HuH-7.5 (cell line): ENCODE measurements at regions not wholly inside any gene's neighbourhood (a gene's known extent, or its start where the extent isn't known, plus 50 kb on each side); places are given as distances from the start of the nearest gene placed in this dataset.

ENCODE experiments used
- DNase-seq: peaks from one replicate; pipeline ENCODE4 v3.0.0; 2011; ENCODE audit warnings: low spot score

GRCh38 chr9:23590276-23591000 is 235.6 kb downstream of the ELAVL2 start:
- DNase-seq, result no peak

DNA sequence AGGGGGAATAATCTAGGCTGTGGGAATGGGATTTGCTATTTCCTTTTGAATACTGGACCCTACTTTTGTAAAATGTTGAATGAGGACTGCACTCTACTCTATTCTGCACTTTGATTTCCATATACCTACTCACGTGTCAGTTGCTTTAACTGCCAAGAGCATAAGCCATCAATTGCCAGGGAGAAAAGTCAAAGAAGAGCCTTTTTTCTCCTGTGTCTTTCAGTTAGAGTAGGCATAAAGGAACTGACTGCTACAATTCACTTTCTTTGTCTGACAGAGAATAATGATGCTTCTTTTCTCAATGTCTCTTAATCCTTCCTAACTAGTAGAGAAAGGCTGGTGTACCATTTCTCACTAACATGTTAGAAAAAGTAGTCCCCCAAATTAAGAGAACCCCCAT is 231.6 kb downstream of the ELAVL2 start:
- no peak for DNase-seq

DNA sequence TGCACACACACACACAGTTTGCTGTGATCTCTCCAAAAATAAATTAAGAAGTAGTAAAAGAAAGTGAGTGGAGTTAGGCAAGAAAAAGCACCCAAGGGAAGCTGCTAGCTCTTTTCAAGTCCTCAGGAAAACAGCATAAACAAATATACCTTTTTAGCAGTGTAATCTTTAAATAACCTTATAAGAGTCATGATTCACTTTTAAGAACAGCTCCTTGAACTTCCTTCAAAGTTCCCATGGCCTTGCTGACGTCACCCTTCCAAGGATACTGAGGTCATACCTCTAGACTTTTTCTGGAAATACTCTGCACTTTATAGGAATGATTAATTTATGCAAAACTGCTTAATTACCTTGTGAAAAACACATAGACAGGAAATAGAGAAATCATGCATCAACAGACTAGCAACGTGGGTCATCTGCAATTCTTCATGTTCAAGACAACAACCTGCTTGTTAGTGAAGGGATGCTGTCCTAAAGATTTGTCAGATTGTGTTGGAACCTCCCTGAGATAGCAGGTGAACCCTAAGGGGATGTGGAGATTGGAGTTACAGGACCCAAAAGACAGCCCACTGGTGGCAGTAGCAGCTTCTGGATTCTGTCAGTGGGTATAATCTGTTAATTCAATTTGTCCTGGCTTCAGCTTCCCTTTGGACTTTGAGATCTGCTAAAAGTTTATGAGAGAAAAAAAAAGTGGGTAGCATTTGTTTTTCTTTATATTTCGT is 229.0 kb downstream of the ELAVL2 start:
- no peak for DNase-seq

- no peak for DNase-seq
Measured at GRCh38 chr9:23598994-23599393, 227.0 kb downstream of the ELAVL2 start.

DNA sequence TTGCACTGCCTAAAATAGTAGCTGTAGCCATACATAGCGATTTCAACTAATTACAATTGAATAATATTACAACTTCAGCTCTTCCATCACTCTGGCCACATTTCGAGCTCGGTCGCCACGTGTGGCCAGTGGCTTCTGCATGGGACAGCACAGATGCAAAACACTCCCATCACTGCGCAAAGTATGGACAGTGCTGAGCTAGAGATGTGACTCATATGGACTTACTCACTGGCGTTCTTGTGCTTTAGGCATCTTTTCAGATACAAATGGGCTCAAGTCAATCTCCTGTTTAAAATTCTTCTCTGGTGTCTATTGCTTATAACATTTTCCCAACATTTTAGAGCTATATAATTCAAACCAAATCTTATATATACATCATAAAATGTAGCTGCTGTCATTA is 222.7 kb downstream of the ELAVL2 start:
- no peak for DNase-seq

GRCh38 chr9:23606107-23606506 is 219.9 kb downstream of the ELAVL2 start:
- no peak for DNase-seq

DNA sequence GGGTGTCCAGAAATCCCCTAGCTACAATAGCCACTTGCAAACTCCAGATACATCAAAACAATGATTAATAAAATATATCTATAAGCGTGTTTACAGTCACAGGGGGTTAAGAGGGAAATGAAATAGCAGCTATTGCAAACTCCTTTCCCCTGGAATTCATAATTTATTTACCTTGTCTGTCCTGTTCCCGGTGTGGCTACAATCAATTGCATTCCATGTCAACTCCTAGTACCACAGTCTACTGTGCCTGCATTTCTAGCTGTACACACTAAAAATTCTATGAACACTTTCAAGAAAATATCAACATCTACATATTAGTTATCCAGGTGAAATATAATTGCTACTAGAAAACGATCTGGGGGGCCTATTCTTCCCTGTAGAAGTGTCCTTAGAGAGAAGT is 217.6 kb downstream of the ELAVL2 start:
- no peak for DNase-seq

GRCh38 chr9:23611869-23612268 is 214.2 kb downstream of the ELAVL2 start:
- DNase-seq, result no peak

DNA sequence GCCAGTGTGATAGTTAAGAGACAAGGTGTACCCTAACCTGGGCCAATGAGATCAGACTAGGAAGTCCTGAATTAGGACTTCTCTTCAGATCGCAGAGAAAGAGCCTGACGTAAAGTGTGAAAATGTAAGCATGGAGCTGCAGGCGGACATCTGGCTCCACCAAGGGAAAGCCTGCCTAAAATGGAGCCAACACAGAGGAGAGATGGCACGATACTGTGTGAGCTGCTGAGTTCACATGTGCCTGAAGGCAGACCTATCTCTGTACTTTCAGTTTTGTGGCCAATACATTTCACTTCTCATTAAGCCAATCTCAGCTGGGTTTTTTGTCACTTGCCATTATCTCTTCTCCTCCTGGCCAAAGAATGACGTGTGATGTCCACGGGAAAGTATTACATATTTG is 210.5 kb downstream of the ELAVL2 start:
- no peak for DNase-seq

- DNase-seq, result no peak
Measured at GRCh38 chr9:23621188-23621587, 204.9 kb downstream of the ELAVL2 start.

GRCh38 chr9:23621924-23622323 is 204.1 kb downstream of the ELAVL2 start:
- DNase-seq, result no peak

- DNase-seq, result no peak
Measured at GRCh38 chr9:23622396-23622795, 203.6 kb downstream of the ELAVL2 start.

- DNase-seq, result no peak
Measured at GRCh38 chr9:23630488-23630887, 195.6 kb downstream of the ELAVL2 start.

- DNase-seq, result no peak
Measured at GRCh38 chr9:23635276-23635675, 190.8 kb downstream of the ELAVL2 start.

DNA sequence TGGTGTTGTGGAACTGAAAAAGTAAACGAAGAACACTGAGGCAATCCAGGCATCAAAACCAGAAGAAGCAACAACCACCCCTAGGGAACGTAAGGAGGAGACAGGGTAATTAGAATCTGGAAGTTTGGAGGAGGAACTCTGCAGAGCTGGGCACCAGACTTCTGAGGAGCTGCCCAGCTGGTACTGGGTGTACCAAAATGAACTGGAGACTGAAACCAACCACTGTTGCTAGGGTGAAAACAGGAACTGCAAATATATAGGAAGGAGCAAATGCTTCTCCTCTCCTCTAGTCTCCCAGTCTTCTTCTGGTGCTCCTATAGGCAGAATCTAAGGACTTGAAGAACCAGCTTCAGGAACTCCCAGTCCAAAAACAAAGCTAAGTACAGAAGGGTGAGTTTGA is 189.8 kb downstream of the ELAVL2 start:
- no peak for DNase-seq

DNA sequence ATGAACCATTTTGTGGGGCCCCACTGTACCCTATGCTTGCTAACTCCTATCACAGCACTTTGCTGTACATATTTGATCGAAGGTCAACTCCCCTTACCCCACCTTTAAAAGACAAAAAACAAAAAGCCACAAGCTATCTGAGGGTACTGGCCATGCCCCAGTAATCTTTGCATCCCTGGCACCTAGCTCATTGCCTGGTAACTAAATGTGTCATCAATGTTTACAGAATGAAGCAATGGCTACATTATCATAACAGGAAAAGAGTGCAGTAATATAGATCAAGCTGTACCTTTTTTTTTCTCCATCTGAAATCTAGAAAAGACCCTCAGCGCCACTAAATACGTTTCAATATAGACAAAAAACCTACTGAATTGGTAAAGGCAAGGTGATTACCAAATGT is 188.0 kb downstream of the ELAVL2 start:
- no peak for DNase-seq

- DNase-seq, result no peak
Measured at GRCh38 chr9:23638837-23639426, 187.1 kb downstream of the ELAVL2 start.
